Neural cell (in vitro differentiated cells): ENCODE measurements at regions not wholly inside any gene's neighbourhood (a gene's known extent, or its start where the extent isn't known, plus 50 kb on each side); places are given as distances from the start of the nearest gene placed in this dataset.

Experiments used
- H2AFZ ChIP-seq: fragments of 200-600, 300-800 bp; sonication (generic), shearing (Covaris generic); 2 replicates; pipeline ENCODE4 v1.6.0; 2014; ENCODE audit warnings: low read depth, mild to moderate bottlenecking, antibody characterized with exemption, low read length, moderate library complexity
- H3F3A ChIP-seq: fragments of 200-600 bp; shearing (Covaris generic); 2 replicates; pipeline ENCODE4 v1.6.1; 2016; ENCODE audit warnings: mild to moderate bottlenecking, moderate library complexity, mixed read lengths, antibody characterized with exemption, low read length; ENCODE audit not compliant: insufficient read depth, poor library complexity, severe bottlenecking
- H3K27ac ChIP-seq: fragments of 200-600, 300-800 bp; sonication (generic), shearing (Covaris generic); 2 replicates; pipeline ENCODE4 v1.5.1; 2014; ENCODE audit warnings: mild to moderate bottlenecking, low read length, moderate library complexity
- H3K27me3 ChIP-seq: fragments of 300-800, 200-600 bp; sonication (generic), shearing (Covaris generic); 2 replicates; pipeline ENCODE4 v1.6.0; 2014; ENCODE audit warnings: mild to moderate bottlenecking, low read depth, low read length, moderate library complexity; ENCODE audit not compliant: insufficient read depth
- H3K36me3 ChIP-seq: fragments of 300-800, 200-600 bp; sonication (generic), shearing (Covaris generic); 2 replicates; pipeline ENCODE4 v1.5.1; 2014; ENCODE audit warnings: mild to moderate bottlenecking, antibody characterized with exemption, low read length, moderate library complexity; ENCODE audit not compliant: insufficient read depth
- H3K4me2 ChIP-seq: fragments of 300-800, 200-600 bp; sonication (generic), shearing (Covaris generic); 2 replicates; pipeline ENCODE4 v1.6.0; 2014; ENCODE audit warnings: mild to moderate bottlenecking, low read length
- H3K4me3 ChIP-seq: fragments of 300-800, 200-600 bp; sonication (generic), shearing (Covaris generic); 2 replicates; pipeline ENCODE4 v1.5.1; 2014; ENCODE audit warnings: mild to moderate bottlenecking, low read length, moderate library complexity
- H3K79me2 ChIP-seq: fragments of 200-600 bp; shearing (Covaris generic); replicated peaks from 2 replicates; pipeline ENCODE4 v1.6.0; 2014; ENCODE audit warnings: mild to moderate bottlenecking, low read length, moderate library complexity; ENCODE audit not compliant: insufficient read depth
- H3K9ac ChIP-seq: fragments of 300-800, 200-600 bp; sonication (generic), shearing (Covaris generic); 2 replicates; pipeline ENCODE4 v1.6.1; 2016; ENCODE audit warnings: mild to moderate bottlenecking, low read length, mixed read lengths
- H3K9me2 ChIP-seq: fragments of 200-600 bp; shearing (Covaris generic); 2 replicates; pipeline ENCODE4 v1.6.1; 2016; ENCODE audit warnings: mild to moderate bottlenecking, low read length, mixed read lengths; ENCODE audit not compliant: insufficient read depth
- H3K9me3 ChIP-seq: fragments of 200-600, 300-800 bp; sonication (generic), shearing (Covaris generic); 2 replicates; pipeline ENCODE4 v1.6.1; 2016; ENCODE audit warnings: mild to moderate bottlenecking, mixed run types, low read length, moderate library complexity, mixed read lengths
- H4K20me1 ChIP-seq: fragments of 200-600 bp; shearing (Covaris generic); 2 replicates; pipeline ENCODE4 v1.6.1; 2016; ENCODE audit warnings: mild to moderate bottlenecking, mixed run types; ENCODE audit not compliant: insufficient read depth
- EP300 ChIP-seq: fragments of 450-650 bp; conservative IDR thresholded peaks from 2 replicates; pipeline ENCODE4 v1.6.1; 2014; ENCODE audit warnings: antibody characterized with exemption, mild to moderate bottlenecking, moderate library complexity; ENCODE audit not compliant: poor library complexity, severe bottlenecking
- EZH2 ChIP-seq: fragments of 200-600, 300-800 bp; shearing (Covaris generic), sonication (generic); IDR thresholded peaks from 2 replicates; pipeline ENCODE4 v1.6.1; 2014; ENCODE audit warnings: antibody characterized with exemption, low read length, borderline replicate concordance, mild to moderate bottlenecking; ENCODE audit not compliant: insufficient read depth, poor library complexity, severe bottlenecking
- MXI1 ChIP-seq: fragments of 450-650 bp; conservative IDR thresholded peaks from 2 replicates; pipeline ENCODE4 v1.6.1; 2014; ENCODE audit warnings: antibody characterized with exemption, mild to moderate bottlenecking; ENCODE audit not compliant: poor library complexity, severe bottlenecking
- POLR2AphosphoS5 ChIP-seq: IDR thresholded peaks from 2 replicates; pipeline ENCODE4 v1.6.1; 2012
- RAD21 ChIP-seq: fragments of 450-650 bp; conservative IDR thresholded peaks from 2 replicates; pipeline ENCODE4 v1.6.1; 2014; ENCODE audit warnings: antibody characterized with exemption, mild to moderate bottlenecking, moderate library complexity
- REST ChIP-seq: IDR thresholded peaks from 2 replicates; pipeline ENCODE4 v1.6.1; 2012; ENCODE audit warnings: borderline replicate concordance
- SMC3 ChIP-seq: fragments of 450-650 bp; conservative IDR thresholded peaks from 2 replicates; pipeline ENCODE4 v1.6.1; 2014; ENCODE audit warnings: antibody characterized with exemption, mild to moderate bottlenecking, moderate library complexity; ENCODE audit not compliant: poor library complexity
- TAF1 ChIP-seq: IDR thresholded peaks from 2 replicates; pipeline ENCODE4 v1.6.1; 2012; ENCODE audit warnings: low read depth
- TF ChIP-seq, protein P1 (sequence below): fragments of 450-650 bp; IDR thresholded peaks from 2 replicates; pipeline ENCODE4 v1.5.1; 2014; ENCODE audit warnings: antibody characterized with exemption, mild to moderate bottlenecking, moderate library complexity; ENCODE audit not compliant: poor library complexity, severe bottlenecking

- no peaks in the 10 kb centered on the region for H3K9me3 ChIP-seq
- H3K4me2 ChIP-seq, result no peak overlapping the region
- H3K9ac ChIP-seq, result no peak overlapping the region
- no peak for TF ChIP-seq EP300
- no peak for TF ChIP-seq MXI1
- TF ChIP-seq POLR2AphosphoS5, result no peak
- TF ChIP-seq SMC3, result no peak
- no peak for TF ChIP-seq REST
- TF ChIP-seq EZH2, result no peak
- TF ChIP-seq TAF1, result no peak
- no peak for TF ChIP-seq RAD21
- TF ChIP-seq, protein P1, sequence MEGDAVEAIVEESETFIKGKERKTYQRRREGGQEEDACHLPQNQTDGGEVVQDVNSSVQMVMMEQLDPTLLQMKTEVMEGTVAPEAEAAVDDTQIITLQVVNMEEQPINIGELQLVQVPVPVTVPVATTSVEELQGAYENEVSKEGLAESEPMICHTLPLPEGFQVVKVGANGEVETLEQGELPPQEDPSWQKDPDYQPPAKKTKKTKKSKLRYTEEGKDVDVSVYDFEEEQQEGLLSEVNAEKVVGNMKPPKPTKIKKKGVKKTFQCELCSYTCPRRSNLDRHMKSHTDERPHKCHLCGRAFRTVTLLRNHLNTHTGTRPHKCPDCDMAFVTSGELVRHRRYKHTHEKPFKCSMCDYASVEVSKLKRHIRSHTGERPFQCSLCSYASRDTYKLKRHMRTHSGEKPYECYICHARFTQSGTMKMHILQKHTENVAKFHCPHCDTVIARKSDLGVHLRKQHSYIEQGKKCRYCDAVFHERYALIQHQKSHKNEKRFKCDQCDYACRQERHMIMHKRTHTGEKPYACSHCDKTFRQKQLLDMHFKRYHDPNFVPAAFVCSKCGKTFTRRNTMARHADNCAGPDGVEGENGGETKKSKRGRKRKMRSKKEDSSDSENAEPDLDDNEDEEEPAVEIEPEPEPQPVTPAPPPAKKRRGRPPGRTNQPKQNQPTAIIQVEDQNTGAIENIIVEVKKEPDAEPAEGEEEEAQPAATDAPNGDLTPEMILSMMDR, result no peak
- H3K4me3 ChIP-seq, result no peak overlapping the region
- no peaks in the 10 kb centered on the region for H3K36me3 ChIP-seq
- no peaks in the 10 kb centered on the region for H4K20me1 ChIP-seq
- no peaks in the 10 kb centered on the region for H3F3A ChIP-seq
- H3K9me2 ChIP-seq, result no peaks in the 10 kb centered on the region
- H2AFZ ChIP-seq, result no peak overlapping the region
- no peaks in the 10 kb centered on the region for H3K27me3 ChIP-seq
- H3K27ac ChIP-seq, result no peak overlapping the region
- H3K79me2 ChIP-seq, result no peaks in the 10 kb centered on the region
Measured at GRCh38 chr9:30812821-30813220, 1571.6 kb upstream of the ACO1 start.

DNA sequence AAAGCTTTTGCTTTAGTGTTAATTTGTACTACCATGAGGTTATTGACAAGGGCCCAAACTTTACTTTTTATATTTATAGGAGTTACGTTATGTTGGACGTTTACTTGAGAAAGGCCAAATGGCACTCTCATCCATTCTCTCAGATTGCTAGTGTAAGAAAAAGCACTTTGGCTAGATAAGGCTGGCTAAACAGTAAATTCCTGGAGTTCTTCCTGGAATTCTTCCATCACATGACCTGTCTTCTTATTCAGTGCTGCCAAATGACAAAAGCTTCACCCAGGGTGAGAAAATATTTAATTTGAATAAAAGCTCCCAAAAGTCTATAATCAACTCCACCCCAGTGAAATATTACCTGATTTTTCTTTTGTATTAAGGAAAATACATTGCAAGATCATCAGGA lies 1568.9 kb upstream of the ACO1 start:
- H3K9ac ChIP-seq, result no peak overlapping the region
- no peak overlapping the region for H3K27ac ChIP-seq
- H3K36me3 ChIP-seq, result no peaks in the 10 kb centered on the region
- no peak overlapping the region for H3K4me3 ChIP-seq
- no peaks in the 10 kb centered on the region for H3F3A ChIP-seq
- no peaks in the 10 kb centered on the region for H3K9me2 ChIP-seq
- TF ChIP-seq TAF1, result no peak
- TF ChIP-seq EP300, result no peak
- no peak for TF ChIP-seq RAD21
- TF ChIP-seq POLR2AphosphoS5, result no peak
- TF ChIP-seq MXI1, result no peak
- no peak for TF ChIP-seq SMC3
- TF ChIP-seq, protein P1, result no peak
- no peak for TF ChIP-seq EZH2
- TF ChIP-seq REST, result no peak
- H4K20me1 ChIP-seq, result no peaks in the 10 kb centered on the region
- H2AFZ ChIP-seq, result no peak overlapping the region
- H3K27me3 ChIP-seq, result no peaks in the 10 kb centered on the region
- H3K4me2 ChIP-seq, result no peak overlapping the region
- H3K9me3 ChIP-seq, result no peaks in the 10 kb centered on the region
- H3K79me2 ChIP-seq, result no peaks in the 10 kb centered on the region
